ENCODE measurements at regions not wholly inside any gene's neighbourhood (a gene's known extent, or its start where the extent isn't known, plus 50 kb on each side); places are given as distances from the start of the nearest gene placed in this dataset.

GRCh38 chr18:40346146-40346545, 1608.9 kb upstream of the PIK3C3 start:
- TF ChIP-seq, protein P1, sequence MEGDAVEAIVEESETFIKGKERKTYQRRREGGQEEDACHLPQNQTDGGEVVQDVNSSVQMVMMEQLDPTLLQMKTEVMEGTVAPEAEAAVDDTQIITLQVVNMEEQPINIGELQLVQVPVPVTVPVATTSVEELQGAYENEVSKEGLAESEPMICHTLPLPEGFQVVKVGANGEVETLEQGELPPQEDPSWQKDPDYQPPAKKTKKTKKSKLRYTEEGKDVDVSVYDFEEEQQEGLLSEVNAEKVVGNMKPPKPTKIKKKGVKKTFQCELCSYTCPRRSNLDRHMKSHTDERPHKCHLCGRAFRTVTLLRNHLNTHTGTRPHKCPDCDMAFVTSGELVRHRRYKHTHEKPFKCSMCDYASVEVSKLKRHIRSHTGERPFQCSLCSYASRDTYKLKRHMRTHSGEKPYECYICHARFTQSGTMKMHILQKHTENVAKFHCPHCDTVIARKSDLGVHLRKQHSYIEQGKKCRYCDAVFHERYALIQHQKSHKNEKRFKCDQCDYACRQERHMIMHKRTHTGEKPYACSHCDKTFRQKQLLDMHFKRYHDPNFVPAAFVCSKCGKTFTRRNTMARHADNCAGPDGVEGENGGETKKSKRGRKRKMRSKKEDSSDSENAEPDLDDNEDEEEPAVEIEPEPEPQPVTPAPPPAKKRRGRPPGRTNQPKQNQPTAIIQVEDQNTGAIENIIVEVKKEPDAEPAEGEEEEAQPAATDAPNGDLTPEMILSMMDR (IDR thresholded peaks at IDR 0.05): no peak
- no peak for TF ChIP-seq EP300 (IDR thresholded peaks at IDR 0.05)
- no peak for TF ChIP-seq POLR2AphosphoS5 (IDR thresholded peaks at IDR 0.05)
